Activated T-cell treated with anti-CD3 and anti-CD28 coated beads, Interleukin-2, amount 50 U/mL, for 24 hours (primary cell): ENCODE measurements at regions not wholly inside any gene's neighbourhood (a gene's known extent, or its start where the extent isn't known, plus 50 kb on each side); places are given as distances from the start of the nearest gene placed in this dataset.

Experiments used
- DNase-seq: peaks from one replicate; pipeline ENCODE4 v3.0.0-alpha.2; 2020
- H3K27ac Mint-ChIP-seq: 2 replicates; pipeline ENCODE4 v1.8.0; 2020; ENCODE audit warnings: mild to moderate bottlenecking, mixed read lengths
- H3K27me3 Mint-ChIP-seq: 2 replicates; pipeline ENCODE4 v1.8.0; 2020; ENCODE audit warnings: mixed read lengths
- H3K36me3 Mint-ChIP-seq: 2 replicates; pipeline ENCODE4 v1.8.0; 2020; ENCODE audit warnings: low read depth, mixed read lengths
- H3K4me1 Mint-ChIP-seq: 2 replicates; pipeline ENCODE4 v1.8.0; 2020; ENCODE audit warnings: low read depth, mixed read lengths
- H3K4me3 Mint-ChIP-seq: 2 replicates; pipeline ENCODE4 v1.8.0; 2020; ENCODE audit warnings: mild to moderate bottlenecking, moderate library complexity, mixed read lengths
- H3K9me3 Mint-ChIP-seq: 2 replicates; pipeline ENCODE4 v1.8.0; 2020; ENCODE audit warnings: mixed read lengths

DNA sequence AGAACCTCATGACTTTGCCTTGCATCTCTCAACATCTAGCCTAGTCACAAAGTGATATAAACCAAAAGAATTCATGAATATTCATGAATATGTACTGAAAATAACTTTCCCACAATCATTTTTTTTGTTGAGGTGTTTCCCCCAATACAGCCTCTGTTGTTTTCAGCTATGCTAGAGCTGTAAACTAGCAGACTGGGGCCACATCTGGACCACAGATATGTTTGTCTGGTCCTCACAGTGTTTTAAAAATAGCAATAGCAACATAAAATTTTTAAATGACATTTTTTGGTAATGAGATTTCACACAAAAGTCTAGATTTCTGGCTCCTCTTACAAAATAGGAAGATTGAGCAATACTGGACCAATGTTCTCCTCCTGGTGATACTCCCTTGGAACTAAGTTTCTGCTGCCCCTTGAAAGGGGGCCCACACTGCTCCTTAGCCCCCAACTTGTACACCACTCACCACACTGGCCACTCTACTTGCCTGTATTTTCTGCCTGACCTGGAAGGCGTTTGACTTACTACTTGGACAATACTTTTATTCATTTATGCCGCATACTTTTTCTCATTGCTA, 81.2 kb downstream of the BMP4 start:
- Mint-ChIP-seq H3K27ac (no peak overlapping the region), H3K4me3 (no peak overlapping the region), H3K36me3 (no peaks in the 10 kb centered on the region), H3K9me3 (peaks cover 10% of the 10 kb centered on the region), H3K4me1 (no peaks in the 10 kb centered on the region), H3K27me3 (peaks cover 3% of the 10 kb centered on the region)
- DNase-seq = no peak

DNA sequence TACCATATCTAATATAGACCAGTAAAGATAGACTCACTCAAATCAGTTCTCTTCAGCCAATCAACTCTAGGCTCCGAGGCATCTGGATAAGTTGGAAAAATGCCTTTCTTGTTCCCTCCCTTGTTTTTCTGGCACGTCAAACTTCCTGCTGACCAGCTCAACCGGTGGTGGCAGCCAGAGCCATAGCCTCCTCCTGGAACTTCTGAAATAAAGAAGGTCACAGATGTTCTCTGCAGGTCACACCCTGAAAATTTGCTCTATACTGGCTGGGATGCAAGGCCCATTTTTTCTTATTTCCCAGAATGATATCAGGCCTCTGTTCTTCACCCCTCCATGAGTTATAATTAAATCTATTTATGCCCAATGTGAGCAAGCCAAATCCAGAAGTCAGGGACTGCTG, 81.9 kb downstream of the BMP4 start:
- DNase-seq = no peak
- Mint-ChIP-seq H3K9me3 (peaks cover 10% of the 10 kb centered on the region), H3K4me1 (no peaks in the 10 kb centered on the region), H3K27me3 (peaks cover 3% of the 10 kb centered on the region), H3K4me3 (no peak overlapping the region), H3K36me3 (no peaks in the 10 kb centered on the region), H3K27ac (no peak overlapping the region)

DNA sequence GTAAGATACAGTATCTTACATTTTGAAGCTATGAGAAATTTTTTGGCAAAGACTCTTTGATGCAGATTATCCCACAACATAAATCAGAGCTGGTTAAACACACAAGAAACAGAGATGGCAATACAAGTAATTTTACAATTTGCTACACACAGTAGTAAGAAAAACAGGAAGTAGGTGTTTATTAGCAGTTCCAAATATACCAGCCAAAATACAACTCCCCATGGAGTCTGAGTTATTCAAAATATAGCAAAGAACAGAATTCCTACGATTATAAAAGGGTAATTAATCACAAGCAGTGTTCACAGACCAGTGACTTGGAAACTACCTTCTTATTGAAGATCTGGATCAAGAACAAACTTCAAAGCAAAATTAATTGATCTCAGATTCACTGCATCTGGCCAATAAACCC, 83.9 kb downstream of the BMP4 start:
- no peak overlapping the region for H3K27ac Mint-ChIP-seq
- no peak overlapping the region for H3K4me3 Mint-ChIP-seq
- no peaks in the 10 kb centered on the region for H3K4me1 Mint-ChIP-seq
- peaks cover 10% of the 10 kb centered on the region for H3K9me3 Mint-ChIP-seq
- H3K27me3 Mint-ChIP-seq = peaks cover 8% of the 10 kb centered on the region
- H3K36me3 Mint-ChIP-seq = no peaks in the 10 kb centered on the region
- no peak for DNase-seq

DNA sequence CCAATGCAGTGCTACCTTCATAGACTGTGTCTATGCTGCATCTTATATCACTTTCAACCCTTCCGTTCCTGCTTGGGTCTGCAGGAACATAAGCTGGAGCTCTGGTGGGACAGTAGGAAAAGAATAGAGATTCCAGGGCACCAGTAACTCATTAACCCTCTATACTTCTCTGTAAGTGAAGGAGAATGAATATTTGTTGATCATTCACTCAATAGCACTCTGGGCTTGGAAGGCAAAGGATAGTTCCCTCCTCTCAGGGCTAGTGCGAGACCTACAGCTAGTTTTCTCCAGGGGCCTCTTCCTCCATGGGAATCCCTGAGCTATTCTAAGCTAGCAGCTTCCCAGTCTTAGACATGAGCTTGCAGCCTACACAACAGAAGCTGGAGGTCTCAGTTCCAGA, 84.7 kb downstream of the BMP4 start:
- peaks cover 8% of the 10 kb centered on the region for H3K27me3 Mint-ChIP-seq
- H3K36me3 Mint-ChIP-seq = no peaks in the 10 kb centered on the region
- H3K27ac Mint-ChIP-seq = no peak overlapping the region
- H3K4me3 Mint-ChIP-seq = no peak overlapping the region
- peaks cover 7% of the 10 kb centered on the region for H3K9me3 Mint-ChIP-seq
- H3K4me1 Mint-ChIP-seq = no peaks in the 10 kb centered on the region
- DNase-seq = no peak

DNA sequence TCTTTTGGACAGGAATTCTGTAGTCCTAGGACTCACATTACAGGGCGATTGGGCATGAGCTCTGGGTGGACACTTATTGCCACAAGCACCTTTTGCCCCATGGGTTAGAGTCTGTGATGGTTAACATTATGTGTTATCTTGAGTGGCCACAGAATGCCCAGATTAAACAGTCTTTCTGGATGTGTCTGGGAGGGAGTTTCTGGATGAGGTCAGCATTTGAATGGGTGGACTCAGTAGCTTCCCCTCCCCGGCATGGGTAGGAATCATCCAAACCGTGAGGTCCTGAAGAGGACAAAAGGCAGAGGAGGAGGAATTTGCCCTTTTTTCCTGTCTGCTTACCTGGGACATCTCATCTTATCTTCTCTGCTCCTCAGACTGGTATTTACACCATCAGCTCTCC, 85.6 kb downstream of the BMP4 start:
- Mint-ChIP-seq H3K4me1 (no peaks in the 10 kb centered on the region), H3K9me3 (no peaks in the 10 kb centered on the region), H3K4me3 (no peak overlapping the region), H3K36me3 (no peaks in the 10 kb centered on the region), H3K27me3 (peaks cover 8% of the 10 kb centered on the region), H3K27ac (no peak overlapping the region)
- no peak for DNase-seq

DNA sequence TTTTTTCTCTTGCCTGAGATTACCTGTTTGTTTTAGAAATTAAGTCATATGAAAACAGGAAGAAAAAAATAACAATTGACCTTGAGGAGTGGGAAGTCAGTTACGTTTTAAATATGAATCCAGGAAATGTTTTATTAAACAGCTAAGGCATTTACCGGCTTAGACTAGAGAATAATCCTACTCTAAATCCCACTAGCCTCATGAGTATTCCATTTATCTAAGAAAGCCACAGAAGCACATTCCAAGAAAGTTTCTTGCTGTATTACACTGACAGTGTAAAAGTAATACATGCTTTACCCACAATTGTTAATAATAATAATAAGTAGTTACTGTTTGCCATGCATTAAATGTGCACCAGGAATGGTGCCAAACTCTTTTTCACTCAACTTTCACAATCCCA, 90.9 kb downstream of the BMP4 start:
- Mint-ChIP-seq H3K27me3 (peaks cover 11% of the 10 kb centered on the region), H3K9me3 (no peaks in the 10 kb centered on the region), H3K36me3 (no peaks in the 10 kb centered on the region), H3K4me1 (no peaks in the 10 kb centered on the region), H3K27ac (no peak overlapping the region), H3K4me3 (no peak overlapping the region)
- DNase-seq = no peak

DNA sequence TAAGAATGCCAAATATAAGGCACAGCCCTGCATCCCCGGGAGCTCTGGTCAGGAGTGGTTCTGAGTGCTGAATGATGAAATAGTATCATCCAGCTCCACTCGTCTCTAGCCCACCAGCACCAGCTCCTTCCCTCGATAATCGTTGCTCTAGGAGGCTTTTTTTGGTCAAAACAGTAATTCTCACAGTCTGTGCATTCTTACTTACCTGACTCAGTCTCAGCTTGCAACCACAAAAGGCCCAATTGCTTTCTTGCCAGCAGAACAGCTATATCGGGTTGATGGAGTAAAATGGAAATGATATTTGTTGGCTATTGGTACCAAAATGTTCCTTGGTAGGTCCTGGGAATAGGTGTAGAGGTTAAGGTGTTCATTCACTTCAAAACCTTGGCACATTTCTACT, 94.8 kb downstream of the BMP4 start:
- DNase-seq = no peak
- H3K4me3 Mint-ChIP-seq = no peak overlapping the region
- H3K4me1 Mint-ChIP-seq = no peaks in the 10 kb centered on the region
- no peak overlapping the region for H3K27ac Mint-ChIP-seq
- no peaks in the 10 kb centered on the region for H3K9me3 Mint-ChIP-seq
- peaks cover 7% of the 10 kb centered on the region for H3K27me3 Mint-ChIP-seq
- H3K36me3 Mint-ChIP-seq = no peaks in the 10 kb centered on the region

DNA sequence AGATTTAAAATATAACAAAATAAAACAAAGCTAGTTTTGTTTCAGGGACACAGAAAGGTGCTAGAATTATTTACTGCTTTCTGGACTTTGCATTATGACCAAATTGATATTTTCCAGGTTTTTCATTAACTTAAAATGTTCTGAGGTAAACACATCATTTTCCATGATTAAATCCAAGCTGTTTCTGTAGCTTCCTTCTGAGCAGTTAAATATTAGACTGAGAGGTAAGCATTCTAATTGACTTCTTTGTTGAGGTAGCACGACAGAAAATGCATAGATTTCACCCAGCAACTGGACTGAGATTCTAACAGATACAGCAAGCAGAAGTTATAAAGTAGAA, 98.3 kb downstream of the BMP4 start:
- no peaks in the 10 kb centered on the region for H3K9me3 Mint-ChIP-seq
- H3K4me3 Mint-ChIP-seq = no peak overlapping the region
- H3K4me1 Mint-ChIP-seq = no peaks in the 10 kb centered on the region
- no peak overlapping the region for H3K27ac Mint-ChIP-seq
- H3K36me3 Mint-ChIP-seq = no peaks in the 10 kb centered on the region
- H3K27me3 Mint-ChIP-seq = peaks cover 4% of the 10 kb centered on the region
- DNase-seq = no peak

DNA sequence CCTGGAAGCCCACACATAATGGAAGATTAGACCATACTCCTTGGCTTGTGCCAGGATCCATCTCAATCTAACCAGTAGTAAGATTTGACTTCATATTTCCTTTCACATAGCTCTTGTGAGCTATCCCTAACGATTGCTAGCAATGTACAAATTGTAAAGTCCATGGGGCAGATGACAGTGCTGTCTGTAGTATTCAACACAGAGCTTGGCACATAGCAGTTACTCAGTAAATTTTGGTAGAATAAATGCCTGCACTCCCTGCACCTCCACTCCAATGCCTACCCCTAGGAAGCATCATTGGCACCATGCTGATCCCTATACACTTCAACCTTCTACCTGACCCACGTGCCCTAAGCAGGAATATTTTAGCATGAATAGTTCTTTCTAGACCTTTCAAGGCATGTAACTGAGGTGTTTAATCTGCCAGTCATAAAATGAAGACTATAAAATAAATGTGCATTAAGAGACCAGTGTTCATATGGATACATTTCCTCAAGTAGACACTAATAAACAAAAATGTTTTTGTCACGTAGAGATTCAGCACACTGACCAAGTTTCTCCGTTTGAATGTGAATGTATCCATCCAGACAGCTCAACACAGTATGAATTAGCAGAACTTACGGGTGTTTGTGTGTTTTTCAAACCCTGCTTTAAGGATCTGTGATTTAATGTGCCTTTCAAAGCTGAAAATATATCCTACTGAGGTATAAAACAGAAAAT, 98.8 kb downstream of the BMP4 start:
- no peak overlapping the region for H3K27ac Mint-ChIP-seq
- no peaks in the 10 kb centered on the region for H3K4me1 Mint-ChIP-seq
- H3K4me3 Mint-ChIP-seq = no peak overlapping the region
- no peak for DNase-seq
- H3K36me3 Mint-ChIP-seq = no peaks in the 10 kb centered on the region
- H3K27me3 Mint-ChIP-seq = peaks cover 4% of the 10 kb centered on the region
- no peaks in the 10 kb centered on the region for H3K9me3 Mint-ChIP-seq

DNA sequence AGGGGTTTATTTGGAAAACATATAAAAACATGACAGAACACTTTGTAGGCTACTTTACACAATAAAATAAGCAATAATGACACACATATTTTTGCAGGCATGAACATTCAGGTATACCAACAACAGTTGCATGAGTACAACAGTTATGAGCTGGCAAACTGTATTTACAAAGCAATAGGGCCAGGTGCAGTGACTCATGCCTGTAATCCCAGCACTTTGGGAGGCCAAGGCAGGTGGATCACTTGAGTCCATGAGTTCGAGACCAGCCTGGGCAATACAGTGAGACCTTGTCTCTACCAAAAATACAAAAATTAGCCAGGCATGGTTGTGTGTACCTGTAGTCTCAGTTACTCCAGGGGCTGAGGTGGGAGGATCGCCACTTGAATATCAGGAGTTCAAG, 101.1 kb downstream of the BMP4 start:
- DNase-seq = no peak
- no peaks in the 10 kb centered on the region for H3K9me3 Mint-ChIP-seq
- H3K36me3 Mint-ChIP-seq = no peaks in the 10 kb centered on the region
- H3K4me3 Mint-ChIP-seq = no peak overlapping the region
- no peaks in the 10 kb centered on the region for H3K27me3 Mint-ChIP-seq
- H3K4me1 Mint-ChIP-seq = no peaks in the 10 kb centered on the region
- H3K27ac Mint-ChIP-seq = no peak overlapping the region

DNA sequence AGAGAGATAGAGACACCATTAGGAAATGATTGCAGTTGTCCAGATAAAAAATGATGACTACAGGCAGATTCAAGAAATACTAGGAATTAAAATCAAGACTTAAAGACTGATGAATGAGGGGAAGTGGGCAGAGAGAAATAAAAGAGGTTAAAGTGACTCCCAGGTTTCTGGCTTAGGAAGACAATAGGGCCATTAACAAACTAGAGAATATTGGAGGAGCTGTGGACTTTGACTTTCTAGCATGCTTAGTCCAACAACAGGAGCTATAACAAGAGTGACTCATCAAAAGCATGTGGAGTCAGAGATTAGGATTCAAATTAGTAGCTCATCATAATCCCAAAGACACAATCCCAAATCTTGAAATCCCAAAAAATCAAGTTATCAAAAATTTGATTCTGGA, 101.5 kb downstream of the BMP4 start:
- no peaks in the 10 kb centered on the region for H3K27me3 Mint-ChIP-seq
- H3K27ac Mint-ChIP-seq = no peak overlapping the region
- no peak for DNase-seq
- no peak overlapping the region for H3K4me3 Mint-ChIP-seq
- no peaks in the 10 kb centered on the region for H3K4me1 Mint-ChIP-seq
- H3K9me3 Mint-ChIP-seq = no peaks in the 10 kb centered on the region
- no peaks in the 10 kb centered on the region for H3K36me3 Mint-ChIP-seq

DNA sequence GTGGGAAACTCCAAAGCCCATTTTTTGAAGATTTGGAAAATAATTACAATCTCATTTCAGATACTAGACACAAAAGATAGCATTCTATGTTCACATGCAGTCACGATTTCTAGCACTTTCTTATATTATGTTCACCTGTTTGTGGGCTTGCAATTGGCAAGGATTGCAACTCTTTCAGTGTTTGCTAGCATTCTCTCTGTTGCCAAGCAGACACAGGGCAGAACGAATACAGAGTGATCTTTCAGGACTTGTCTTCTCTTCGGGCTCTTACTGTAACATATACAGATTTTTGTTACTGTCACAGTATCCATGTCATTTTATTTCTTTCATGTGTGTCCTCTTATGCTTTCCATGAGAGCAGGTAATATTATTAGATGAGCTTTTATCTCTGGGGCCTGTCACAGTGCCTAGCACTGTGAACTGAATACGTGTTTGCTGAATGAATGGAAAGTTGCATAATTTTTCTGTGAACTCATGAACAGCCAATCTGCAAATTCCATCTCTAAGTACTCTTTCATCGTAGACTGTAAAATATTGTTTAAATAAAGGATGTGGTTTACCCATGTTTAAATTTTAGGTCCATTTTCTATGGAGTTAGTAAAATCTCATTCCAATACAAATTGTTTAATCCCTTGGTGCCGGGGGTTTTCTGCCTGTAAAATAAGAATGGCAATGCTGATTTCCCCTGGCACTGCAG, 105.1 kb downstream of the BMP4 start:
- Mint-ChIP-seq H3K27ac (no peak overlapping the region), H3K4me1 (no peaks in the 10 kb centered on the region), H3K36me3 (no peaks in the 10 kb centered on the region), H3K4me3 (no peak overlapping the region), H3K9me3 (no peaks in the 10 kb centered on the region), H3K27me3 (no peaks in the 10 kb centered on the region)
- DNase-seq = no peak

DNA sequence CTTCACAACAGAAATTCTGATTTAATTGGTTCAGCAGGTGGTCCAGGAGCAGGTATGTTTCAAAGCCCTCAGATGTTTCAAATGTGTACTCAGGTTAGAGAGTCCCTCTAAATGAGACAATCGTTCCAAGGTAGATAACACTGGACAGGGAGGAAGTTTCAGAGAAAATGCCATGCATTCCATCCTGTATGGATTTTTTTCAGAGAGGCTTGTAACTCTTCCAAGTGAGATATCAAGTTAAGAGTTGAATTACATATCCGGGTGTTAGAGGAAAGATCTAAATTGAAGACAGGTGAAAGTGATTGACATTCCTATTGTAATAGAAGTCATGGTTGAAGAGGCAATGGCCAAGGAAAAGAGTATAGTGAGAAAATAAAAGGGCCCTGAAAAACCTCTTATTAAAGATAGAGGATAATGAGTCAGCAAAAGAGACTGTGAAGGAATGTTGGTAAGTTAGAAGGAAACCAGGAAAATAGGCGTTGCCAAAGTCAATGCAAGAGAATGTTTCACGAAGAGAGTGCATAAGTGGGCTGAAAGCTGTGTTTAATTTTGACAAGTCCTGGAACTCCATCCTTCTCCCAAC, 105.8 kb downstream of the BMP4 start:
- H3K9me3 Mint-ChIP-seq = no peaks in the 10 kb centered on the region
- no peaks in the 10 kb centered on the region for H3K27me3 Mint-ChIP-seq
- H3K4me3 Mint-ChIP-seq = no peak overlapping the region
- no peak overlapping the region for H3K27ac Mint-ChIP-seq
- H3K4me1 Mint-ChIP-seq = no peaks in the 10 kb centered on the region
- no peak for DNase-seq
- no peaks in the 10 kb centered on the region for H3K36me3 Mint-ChIP-seq

DNA sequence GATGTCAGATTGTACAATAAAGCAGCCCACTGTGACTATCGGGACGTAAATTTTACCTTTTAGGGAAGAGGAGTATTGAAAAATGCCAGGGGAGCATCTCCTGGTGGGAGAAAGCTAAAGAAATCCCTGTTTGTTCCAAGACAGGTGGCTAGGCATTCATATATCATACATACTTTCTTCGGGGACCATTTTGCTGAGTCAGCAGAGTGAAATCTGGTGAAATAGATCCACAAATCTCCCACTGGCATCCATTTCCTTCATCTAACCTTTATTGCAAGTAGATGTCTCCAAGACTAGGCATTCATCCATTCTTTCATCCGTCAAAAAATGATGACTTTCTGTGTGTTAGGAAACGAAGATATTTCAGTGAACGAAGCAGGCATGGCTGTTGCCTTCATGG, 107.1 kb downstream of the BMP4 start:
- DNase-seq = no peak
- no peak overlapping the region for H3K27ac Mint-ChIP-seq

DNA sequence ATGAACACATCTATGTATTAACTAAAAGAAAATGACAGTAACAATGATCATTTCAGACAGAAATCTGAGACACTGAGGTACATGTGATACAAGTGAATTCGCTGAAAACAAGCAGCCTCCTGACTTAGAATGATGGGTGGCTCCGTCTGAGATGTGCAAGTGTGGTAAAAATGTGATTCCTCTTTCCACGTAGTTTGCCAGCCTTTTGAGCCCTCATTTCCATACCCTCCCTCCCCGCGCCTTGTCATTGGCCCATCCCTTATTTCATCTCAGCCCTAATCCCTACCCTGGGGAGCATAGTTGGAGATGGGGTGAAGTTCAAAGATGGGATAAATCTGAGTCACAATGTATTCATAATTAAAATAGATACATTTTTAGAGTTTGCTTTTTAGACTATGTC, 107.8 kb downstream of the BMP4 start:
- DNase-seq = no peak
- Mint-ChIP-seq H3K9me3 (no peaks in the 10 kb centered on the region), H3K27ac (no peak overlapping the region)

More for the DNA sequence above, 107.1 kb downstream of the BMP4 start:
- no peaks in the 10 kb centered on the region for H3K36me3 Mint-ChIP-seq
- no peaks in the 10 kb centered on the region for H3K9me3 Mint-ChIP-seq
- H3K4me3 Mint-ChIP-seq = no peak overlapping the region
- H3K4me1 Mint-ChIP-seq = no peaks in the 10 kb centered on the region
- H3K27me3 Mint-ChIP-seq = no peaks in the 10 kb centered on the region

More for the DNA sequence above, 107.8 kb downstream of the BMP4 start:
- Mint-ChIP-seq H3K4me1 (no peaks in the 10 kb centered on the region), H3K36me3 (no peaks in the 10 kb centered on the region), H3K27me3 (no peaks in the 10 kb centered on the region), H3K4me3 (no peak overlapping the region)
